WERI-Rb-1 (cell line): ENCODE measurements at regions not wholly inside any gene's neighbourhood (a gene's known extent, or its start where the extent isn't known, plus 50 kb on each side); places are given as distances from the start of the nearest gene placed in this dataset.

Source experiments
- DNase-seq: peaks from one replicate; pipeline ENCODE4 v3.0.0-alpha.2; 2020
- H3K27ac ChIP-seq: fragments of 250-450 bp; sonication (Bioruptor Pico); 2 replicates; pipeline ENCODE4 v1.5.1; 2020; ENCODE audit warnings: mild to moderate bottlenecking, moderate library complexity
- H3K27me3 ChIP-seq: fragments of 250-450 bp; sonication (Bioruptor Pico); 2 replicates; pipeline ENCODE4 v1.5.1; 2021; ENCODE audit warnings: mild to moderate bottlenecking, low read depth, moderate library complexity; ENCODE audit not compliant: insufficient read depth, severe bottlenecking
- H3K36me3 ChIP-seq: fragments of 250-450 bp; sonication (Bioruptor Pico); 2 replicates; pipeline ENCODE4 v1.5.1; 2020; ENCODE audit warnings: mild to moderate bottlenecking, moderate library complexity
- H3K4me3 ChIP-seq: 2 replicates; pipeline ENCODE4 v1.5.1; 2011; ENCODE audit warnings: low read depth, mild to moderate bottlenecking, control low read depth, low read length
- H3K9me3 ChIP-seq: fragments of 250-450 bp; sonication (Bioruptor Pico); 2 replicates; pipeline ENCODE4 v1.5.1; 2021; ENCODE audit warnings: mild to moderate bottlenecking, moderate library complexity; ENCODE audit not compliant: severe bottlenecking
- TF ChIP-seq, protein P1 (sequence below): IDR thresholded peaks from 2 replicates; pipeline ENCODE4 v1.5.1; 2011; ENCODE audit warnings: low read depth, mild to moderate bottlenecking, control low read depth, inconsistent platforms, low read length

DNA sequence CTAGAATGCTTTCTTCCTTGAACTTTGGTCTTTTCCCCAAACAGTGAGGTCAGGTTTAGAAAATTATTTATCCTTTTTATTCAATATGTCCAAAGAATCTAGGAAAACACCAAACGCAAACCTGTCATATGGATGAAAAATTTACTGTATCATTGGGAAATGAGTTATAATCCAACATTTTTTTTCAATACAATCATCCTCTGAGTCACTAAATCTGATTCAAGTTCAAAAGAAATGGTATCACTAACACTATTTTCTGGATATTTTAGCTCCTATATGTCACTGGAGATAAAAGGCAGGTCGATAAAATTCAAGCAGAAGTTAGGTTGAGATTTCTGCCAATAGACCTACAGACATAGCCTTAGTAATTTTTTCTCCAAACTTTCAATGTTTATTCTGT is 591.6 kb upstream of the AGTR1 start:
- DNase-seq, result no peak
- H3K9me3 ChIP-seq, result no peaks in the 10 kb centered on the region
- no peaks in the 10 kb centered on the region for H3K27me3 ChIP-seq
- no peaks in the 10 kb centered on the region for H3K36me3 ChIP-seq
- no peak overlapping the region for H3K4me3 ChIP-seq
- no peak overlapping the region for H3K27ac ChIP-seq
- TF ChIP-seq, protein P1, sequence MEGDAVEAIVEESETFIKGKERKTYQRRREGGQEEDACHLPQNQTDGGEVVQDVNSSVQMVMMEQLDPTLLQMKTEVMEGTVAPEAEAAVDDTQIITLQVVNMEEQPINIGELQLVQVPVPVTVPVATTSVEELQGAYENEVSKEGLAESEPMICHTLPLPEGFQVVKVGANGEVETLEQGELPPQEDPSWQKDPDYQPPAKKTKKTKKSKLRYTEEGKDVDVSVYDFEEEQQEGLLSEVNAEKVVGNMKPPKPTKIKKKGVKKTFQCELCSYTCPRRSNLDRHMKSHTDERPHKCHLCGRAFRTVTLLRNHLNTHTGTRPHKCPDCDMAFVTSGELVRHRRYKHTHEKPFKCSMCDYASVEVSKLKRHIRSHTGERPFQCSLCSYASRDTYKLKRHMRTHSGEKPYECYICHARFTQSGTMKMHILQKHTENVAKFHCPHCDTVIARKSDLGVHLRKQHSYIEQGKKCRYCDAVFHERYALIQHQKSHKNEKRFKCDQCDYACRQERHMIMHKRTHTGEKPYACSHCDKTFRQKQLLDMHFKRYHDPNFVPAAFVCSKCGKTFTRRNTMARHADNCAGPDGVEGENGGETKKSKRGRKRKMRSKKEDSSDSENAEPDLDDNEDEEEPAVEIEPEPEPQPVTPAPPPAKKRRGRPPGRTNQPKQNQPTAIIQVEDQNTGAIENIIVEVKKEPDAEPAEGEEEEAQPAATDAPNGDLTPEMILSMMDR, result no peak

GRCh38 chr3:148126956-148127355 is 570.7 kb upstream of the AGTR1 start:
- TF ChIP-seq, protein P1, result no peak

DNA sequence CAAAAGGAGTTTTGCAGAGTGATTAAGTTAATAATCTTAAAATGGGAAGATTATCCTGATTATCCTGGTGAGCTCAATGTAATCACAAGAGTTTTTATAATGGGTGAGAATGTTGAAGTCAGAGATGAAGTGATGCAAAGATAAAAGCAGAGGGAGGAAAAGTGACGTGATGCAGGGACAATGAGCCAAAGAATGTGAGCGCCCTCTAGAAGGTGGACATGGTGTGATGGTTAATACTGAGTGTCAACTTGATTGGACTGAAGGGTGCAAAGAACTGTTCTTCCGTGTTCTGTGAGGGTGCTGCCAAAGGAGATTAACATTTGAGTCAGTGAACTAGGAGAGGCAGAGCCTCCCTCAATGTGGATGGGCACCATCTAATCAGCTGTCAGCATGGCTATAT is 569.6 kb upstream of the AGTR1 start:
- Histone ChIP-seq H3K27ac (no peak overlapping the region), H3K36me3 (no peaks in the 10 kb centered on the region), H3K27me3 (no peaks in the 10 kb centered on the region), H3K4me3 (no peak overlapping the region), H3K9me3 (no peaks in the 10 kb centered on the region)
- TF ChIP-seq, protein P1, result peak; percentile 64
- peak; percentile 63 for DNase-seq

More at GRCh38 chr3:148126956-148127355, 570.7 kb upstream of the AGTR1 start:
- Histone ChIP-seq H3K27ac (no peak overlapping the region), H3K36me3 (no peaks in the 10 kb centered on the region), H3K9me3 (no peaks in the 10 kb centered on the region), H3K4me3 (no peak overlapping the region), H3K27me3 (no peaks in the 10 kb centered on the region)
- no peak for DNase-seq

GRCh38 chr3:148131990-148132638 is 565.6 kb upstream of the AGTR1 start:
- H3K4me3 ChIP-seq, result no peak overlapping the region
- no peak for DNase-seq
- TF ChIP-seq, protein P1, result no peak
- no peak overlapping the region for H3K27ac ChIP-seq
- H3K36me3 ChIP-seq, result no peaks in the 10 kb centered on the region
- no peaks in the 10 kb centered on the region for H3K9me3 ChIP-seq
- H3K27me3 ChIP-seq, result no peaks in the 10 kb centered on the region

GRCh38 chr3:148136816-148137215 is 560.9 kb upstream of the AGTR1 start:
- no peaks in the 10 kb centered on the region for H3K27me3 ChIP-seq
- TF ChIP-seq, protein P1, result no peak
- DNase-seq, result no peak
- no peaks in the 10 kb centered on the region for H3K9me3 ChIP-seq
- no peak overlapping the region for H3K27ac ChIP-seq
- H3K36me3 ChIP-seq, result no peaks in the 10 kb centered on the region
- H3K4me3 ChIP-seq, result no peak overlapping the region

GRCh38 chr3:148146241-148146640 is 551.5 kb upstream of the AGTR1 start:
- no peak overlapping the region for H3K27ac ChIP-seq

More at GRCh38 chr3:148146241-148146640, 551.5 kb upstream of the AGTR1 start:
- Histone ChIP-seq H3K9me3 (no peaks in the 10 kb centered on the region), H3K27me3 (no peaks in the 10 kb centered on the region), H3K4me3 (no peak overlapping the region), H3K36me3 (no peaks in the 10 kb centered on the region)
- TF ChIP-seq, protein P1, result no peak
- DNase-seq, result no peak
